ENCODE measurements at regions not wholly inside any gene's neighbourhood (a gene's known extent, or its start where the extent isn't known, plus 50 kb on each side); places are given as distances from the start of the nearest gene placed in this dataset.

DNA sequence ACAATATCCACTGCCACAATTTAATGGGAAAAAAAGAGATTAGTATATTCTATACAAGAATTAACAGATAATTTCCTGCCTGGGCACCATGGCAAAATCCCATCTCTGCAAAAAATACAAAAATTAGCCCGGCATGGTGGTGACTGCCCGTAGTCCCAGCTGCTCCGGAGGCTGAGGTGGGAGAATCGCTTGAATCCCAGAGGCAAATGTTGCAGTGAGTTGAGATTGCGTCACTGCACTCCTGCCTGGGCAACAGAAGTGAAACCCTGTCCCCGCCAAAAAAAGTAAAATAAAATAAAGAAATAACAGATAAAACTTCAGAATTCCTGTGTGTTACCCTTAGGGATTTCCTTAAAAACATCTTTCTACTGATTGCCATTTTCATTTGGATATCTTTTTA is 1194.8 kb upstream of the PIK3C3 start:
- no peak for DNase-seq (ENCODE audit: low spot score)
- TF ChIP-seq RAD21 (IDR thresholded peaks at IDR 0.05) (no peak), RXRA (IDR thresholded peaks at IDR 0.05) (no peak), HNF4G (IDR thresholded peaks at IDR 0.05) (no peak), HNF4A (conservative IDR thresholded peaks at IDR 0.05) (no peak), ATF3 (IDR thresholded peaks at IDR 0.05) (no peak), ZBTB33 (IDR thresholded peaks at IDR 0.05) (no peak), SP1 (IDR thresholded peaks at IDR 0.05) (no peak), JUND (IDR thresholded peaks at IDR 0.05) (no peak), GABPA (IDR thresholded peaks at IDR 0.05 in 1 of 2, conservative IDR thresholded peaks at IDR 0.05 in 1 of 2) (no peak), YY1 (IDR thresholded peaks at IDR 0.05) (no peak), FOXA2 (IDR thresholded peaks at IDR 0.05) (no peak)
- TF ChIP-seq, protein P1, sequence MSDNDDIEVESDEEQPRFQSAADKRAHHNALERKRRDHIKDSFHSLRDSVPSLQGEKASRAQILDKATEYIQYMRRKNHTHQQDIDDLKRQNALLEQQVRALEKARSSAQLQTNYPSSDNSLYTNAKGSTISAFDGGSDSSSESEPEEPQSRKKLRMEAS (IDR thresholded peaks at IDR 0.05), result no peak
- TF ChIP-seq, protein P2, sequence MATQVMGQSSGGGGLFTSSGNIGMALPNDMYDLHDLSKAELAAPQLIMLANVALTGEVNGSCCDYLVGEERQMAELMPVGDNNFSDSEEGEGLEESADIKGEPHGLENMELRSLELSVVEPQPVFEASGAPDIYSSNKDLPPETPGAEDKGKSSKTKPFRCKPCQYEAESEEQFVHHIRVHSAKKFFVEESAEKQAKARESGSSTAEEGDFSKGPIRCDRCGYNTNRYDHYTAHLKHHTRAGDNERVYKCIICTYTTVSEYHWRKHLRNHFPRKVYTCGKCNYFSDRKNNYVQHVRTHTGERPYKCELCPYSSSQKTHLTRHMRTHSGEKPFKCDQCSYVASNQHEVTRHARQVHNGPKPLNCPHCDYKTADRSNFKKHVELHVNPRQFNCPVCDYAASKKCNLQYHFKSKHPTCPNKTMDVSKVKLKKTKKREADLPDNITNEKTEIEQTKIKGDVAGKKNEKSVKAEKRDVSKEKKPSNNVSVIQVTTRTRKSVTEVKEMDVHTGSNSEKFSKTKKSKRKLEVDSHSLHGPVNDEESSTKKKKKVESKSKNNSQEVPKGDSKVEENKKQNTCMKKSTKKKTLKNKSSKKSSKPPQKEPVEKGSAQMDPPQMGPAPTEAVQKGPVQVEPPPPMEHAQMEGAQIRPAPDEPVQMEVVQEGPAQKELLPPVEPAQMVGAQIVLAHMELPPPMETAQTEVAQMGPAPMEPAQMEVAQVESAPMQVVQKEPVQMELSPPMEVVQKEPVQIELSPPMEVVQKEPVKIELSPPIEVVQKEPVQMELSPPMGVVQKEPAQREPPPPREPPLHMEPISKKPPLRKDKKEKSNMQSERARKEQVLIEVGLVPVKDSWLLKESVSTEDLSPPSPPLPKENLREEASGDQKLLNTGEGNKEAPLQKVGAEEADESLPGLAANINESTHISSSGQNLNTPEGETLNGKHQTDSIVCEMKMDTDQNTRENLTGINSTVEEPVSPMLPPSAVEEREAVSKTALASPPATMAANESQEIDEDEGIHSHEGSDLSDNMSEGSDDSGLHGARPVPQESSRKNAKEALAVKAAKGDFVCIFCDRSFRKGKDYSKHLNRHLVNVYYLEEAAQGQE (IDR thresholded peaks at IDR 0.05), result no peak
- no peak overlapping the region for H3K4me3 ChIP-seq (ENCODE audit: low read depth in 1 of 3, low read length in 3 of 3)
- H3K9ac ChIP-seq (ENCODE audit: low read depth in 1 of 2, low read length in 2 of 2), result no peak overlapping the region
- H3K36me3 ChIP-seq (ENCODE audit: control insufficient read depth in 4 of 4, insufficient read depth in 3 of 4, low read depth in 1 of 4, low read length in 3 of 4), result no peaks in the 10 kb centered on the region
- H3K27ac ChIP-seq (ENCODE audit: low read depth in 1 of 2, low read length in 2 of 2), result no peak overlapping the region
- WGBS, result 84% methylated on average over 6 of the region's 6 CpGs
- H3K27me3 ChIP-seq (ENCODE audit: control insufficient read depth in 4 of 4, insufficient read depth in 4 of 4, low read length in 3 of 4), result no peaks in the 10 kb centered on the region
- H3K4me1 ChIP-seq (ENCODE audit: control insufficient read depth in 4 of 4, insufficient read depth in 4 of 4, low read length in 3 of 4), result no peaks in the 10 kb centered on the region
- no peaks in the 10 kb centered on the region for H3K9me3 ChIP-seq (ENCODE audit: control insufficient read depth in 4 of 4, low read length in 3 of 4)

DNA sequence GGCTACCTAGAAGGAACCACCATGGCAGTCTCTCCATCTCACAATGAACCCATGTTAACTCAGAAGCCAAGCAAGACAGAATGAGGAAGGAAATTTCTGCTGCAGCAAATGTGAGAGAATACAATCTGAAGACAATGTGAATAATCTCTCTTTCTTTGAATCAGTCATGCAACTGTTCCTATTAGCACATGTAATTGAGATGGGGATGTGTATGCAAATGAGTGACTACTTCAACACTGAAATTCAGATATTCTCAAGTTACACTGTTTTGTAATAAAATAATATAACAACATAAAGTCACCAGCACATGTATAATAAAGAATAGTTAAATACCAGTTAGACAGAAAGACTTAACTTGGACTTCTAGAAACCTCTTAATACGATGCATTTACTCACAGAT is 1200.6 kb upstream of the PIK3C3 start:
- Histone ChIP-seq H3K9me3 (ENCODE audit: control insufficient read depth in 4 of 4, low read length in 3 of 4) (no peaks in the 10 kb centered on the region), H3K36me3 (ENCODE audit: control insufficient read depth in 4 of 4, insufficient read depth in 3 of 4, low read depth in 1 of 4, low read length in 3 of 4) (no peaks in the 10 kb centered on the region), H3K4me3 (ENCODE audit: low read depth in 1 of 3, low read length in 3 of 3) (no peak overlapping the region), H3K27me3 (ENCODE audit: control insufficient read depth in 4 of 4, insufficient read depth in 4 of 4, low read length in 3 of 4) (no peaks in the 10 kb centered on the region), H3K9ac (ENCODE audit: low read depth in 1 of 2, low read length in 2 of 2) (no peak overlapping the region), H3K27ac (ENCODE audit: low read depth in 1 of 2, low read length in 2 of 2) (no peak overlapping the region), H3K4me1 (ENCODE audit: control insufficient read depth in 4 of 4, insufficient read depth in 4 of 4, low read length in 3 of 4) (no peaks in the 10 kb centered on the region)
- DNase-seq (ENCODE audit: low spot score), result no peak
- 55% methylated on average over 1 of the region's 1 CpG for WGBS
- no peak for TF ChIP-seq FOXA1 (IDR thresholded peaks at IDR 0.05)
- TF ChIP-seq, protein P1 (IDR thresholded peaks at IDR 0.05), result no peak
- no peak for TF ChIP-seq HNF4G (IDR thresholded peaks at IDR 0.05)
- no peak for TF ChIP-seq SP1 (IDR thresholded peaks at IDR 0.05)
- no peak for TF ChIP-seq YY1 (IDR thresholded peaks at IDR 0.05)
- no peak for TF ChIP-seq TAF1 (conservative IDR thresholded peaks at IDR 0.05)
- no peak for TF ChIP-seq RAD21 (IDR thresholded peaks at IDR 0.05)
- TF ChIP-seq NR2F2 (IDR thresholded peaks at IDR 0.05), result no peak
- TF ChIP-seq, protein P3, sequence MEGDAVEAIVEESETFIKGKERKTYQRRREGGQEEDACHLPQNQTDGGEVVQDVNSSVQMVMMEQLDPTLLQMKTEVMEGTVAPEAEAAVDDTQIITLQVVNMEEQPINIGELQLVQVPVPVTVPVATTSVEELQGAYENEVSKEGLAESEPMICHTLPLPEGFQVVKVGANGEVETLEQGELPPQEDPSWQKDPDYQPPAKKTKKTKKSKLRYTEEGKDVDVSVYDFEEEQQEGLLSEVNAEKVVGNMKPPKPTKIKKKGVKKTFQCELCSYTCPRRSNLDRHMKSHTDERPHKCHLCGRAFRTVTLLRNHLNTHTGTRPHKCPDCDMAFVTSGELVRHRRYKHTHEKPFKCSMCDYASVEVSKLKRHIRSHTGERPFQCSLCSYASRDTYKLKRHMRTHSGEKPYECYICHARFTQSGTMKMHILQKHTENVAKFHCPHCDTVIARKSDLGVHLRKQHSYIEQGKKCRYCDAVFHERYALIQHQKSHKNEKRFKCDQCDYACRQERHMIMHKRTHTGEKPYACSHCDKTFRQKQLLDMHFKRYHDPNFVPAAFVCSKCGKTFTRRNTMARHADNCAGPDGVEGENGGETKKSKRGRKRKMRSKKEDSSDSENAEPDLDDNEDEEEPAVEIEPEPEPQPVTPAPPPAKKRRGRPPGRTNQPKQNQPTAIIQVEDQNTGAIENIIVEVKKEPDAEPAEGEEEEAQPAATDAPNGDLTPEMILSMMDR (IDR thresholded peaks at IDR 0.05; ENCODE audit: low read depth, low read length, missing input control), result no peak
- no peak for TF ChIP-seq ATF3 (IDR thresholded peaks at IDR 0.05)
- TF ChIP-seq HNF4A (conservative IDR thresholded peaks at IDR 0.05), result no peak
- TF ChIP-seq, protein P2 (IDR thresholded peaks at IDR 0.05), result no peak
- TF ChIP-seq GABPA (IDR thresholded peaks at IDR 0.05 in 1 of 2, conservative IDR thresholded peaks at IDR 0.05 in 1 of 2), result no peak
- no peak for TF ChIP-seq RXRA (IDR thresholded peaks at IDR 0.05)
- no peak for TF ChIP-seq ZBTB33 (IDR thresholded peaks at IDR 0.05)

All from liver (tissue), 8 donors.